Mesendoderm (in vitro differentiated cells): ENCODE measurements at regions not wholly inside any gene's neighbourhood (a gene's known extent, or its start where the extent isn't known, plus 50 kb on each side); places are given as distances from the start of the nearest gene placed in this dataset.
A peak's percentile ranks its signal among the peaks of the same experiment; 100 is the strongest.

Experiments used
- DNase-seq: peaks from one replicate; pipeline ENCODE4 v3.0.0; 2013
- H2AK5ac ChIP-seq: 2 replicates; pipeline ENCODE4 v1.6.1; 2013; ENCODE audit warnings: low read length, inconsistent platforms
- H2BK120ac ChIP-seq: 2 replicates; pipeline ENCODE4 v1.6.1; 2013; ENCODE audit warnings: low read depth, mild to moderate bottlenecking, low read length, moderate library complexity, mixed read lengths
- H2BK15ac ChIP-seq: replicated peaks from 2 replicates; pipeline ENCODE4 v1.6.1; 2013; ENCODE audit warnings: low read depth, mild to moderate bottlenecking, moderate library complexity
- H2BK5ac ChIP-seq: 2 replicates; pipeline ENCODE4 v1.6.1; 2013; ENCODE audit warnings: low read length, inconsistent platforms
- H3K18ac ChIP-seq: 2 replicates; pipeline ENCODE4 v1.6.1; 2013; ENCODE audit warnings: mild to moderate bottlenecking, low read length, mixed read lengths
- H3K23ac ChIP-seq: one replicate; pipeline ENCODE4 v1.6.1; 2013; ENCODE audit warnings: low read length
- H3K27ac ChIP-seq: 2 replicates; pipeline ENCODE4 v1.5.1; 2013; ENCODE audit warnings: low read depth, mild to moderate bottlenecking, inconsistent platforms, low read length, moderate library complexity
- H3K27me3 ChIP-seq: 2 replicates; pipeline ENCODE4 v1.6.1; 2013; ENCODE audit warnings: low read length, control low read depth, mild to moderate bottlenecking, inconsistent platforms; ENCODE audit not compliant: insufficient read depth, poor library complexity
- H3K36me3 ChIP-seq: 2 replicates; pipeline ENCODE4 v1.6.1; 2013; ENCODE audit warnings: low read length, inconsistent platforms; ENCODE audit not compliant: control insufficient read depth, insufficient read depth
- H3K4ac ChIP-seq: one replicate; pipeline ENCODE4 v1.6.1; 2013; ENCODE audit warnings: low read depth, mild to moderate bottlenecking, low read length, moderate library complexity
- H3K4me1 ChIP-seq: 2 replicates; pipeline ENCODE4 v1.6.1; 2013; ENCODE audit warnings: low read depth, low read length, inconsistent platforms; ENCODE audit not compliant: control insufficient read depth
- H3K4me2 ChIP-seq: 2 replicates; pipeline ENCODE4 v1.6.1; 2013; ENCODE audit warnings: low read length
- H3K4me3 ChIP-seq: 2 replicates; pipeline ENCODE4 v1.5.1; 2013; ENCODE audit warnings: mild to moderate bottlenecking, low read length
- H3K56ac ChIP-seq: one replicate; pipeline ENCODE4 v1.6.1; 2013; ENCODE audit warnings: low read length
- H3K79me1 ChIP-seq: 2 replicates; pipeline ENCODE4 v1.6.1; 2013; ENCODE audit warnings: low read length, inconsistent platforms
- H3K79me2 ChIP-seq: 2 replicates; pipeline ENCODE4 v1.6.1; 2013; ENCODE audit warnings: mild to moderate bottlenecking, low read length; ENCODE audit not compliant: control insufficient read depth, insufficient read depth
- H3K9ac ChIP-seq: 2 replicates; pipeline ENCODE4 v1.6.1; 2013; ENCODE audit warnings: low read length, inconsistent platforms
- H4K5ac ChIP-seq: one replicate; pipeline ENCODE4 v1.6.1; 2013; ENCODE audit warnings: low read length
- H4K8ac ChIP-seq: one replicate; pipeline ENCODE4 v1.6.1; 2013; ENCODE audit warnings: low read depth, mild to moderate bottlenecking, control low read depth, low read length, moderate library complexity
- WGBS: extraction: QIAGEN DNeasy Blood & Tissue Kit; methylation state at CpG from one replicate; pipeline ENCODE4 v1.1.7; 2013; ENCODE audit warnings: low lambda C conversion rate, missing lambda C conversion rate; ENCODE audit not compliant: insufficient coverage; ENCODE audit errors: extremely low coverage; 5-methylcytosine and 5-hydroxymethylcytosine counted together

- Histone ChIP-seq H2BK5ac (no peak overlapping the region), H4K5ac (no peak overlapping the region), H3K36me3 (no peaks in the 10 kb centered on the region), H3K79me2 (no peaks in the 10 kb centered on the region), H3K18ac (no peak overlapping the region), H3K9ac (no peak overlapping the region), H2BK120ac (no peak overlapping the region), H3K4me3 (no peak overlapping the region), H2BK15ac (no peak overlapping the region), H2AK5ac (no peak overlapping the region), H4K8ac (no peak overlapping the region), H3K27ac (no peak overlapping the region), H3K4ac (no peak overlapping the region), H3K23ac (no peak overlapping the region), H3K56ac (no peak overlapping the region), H3K79me1 (no peaks in the 10 kb centered on the region), H3K4me2 (no peak overlapping the region), H3K27me3 (no peaks in the 10 kb centered on the region), H3K4me1 (no peaks in the 10 kb centered on the region)
- DNase-seq = no peak
- WGBS = no CpG with 5 or more reads among the region's 3 CpGs
These were observed 64.6 kb upstream of the ACKR3 start for GRCh38 chr2:236505041-236505440.

- DNase-seq = no peak
- no peak overlapping the region for H4K5ac ChIP-seq
- H3K36me3 ChIP-seq = no peaks in the 10 kb centered on the region
- no peak overlapping the region for H3K56ac ChIP-seq
- no peak overlapping the region for H2BK15ac ChIP-seq
- H3K4me2 ChIP-seq = no peak overlapping the region
- H3K79me1 ChIP-seq = no peaks in the 10 kb centered on the region
- no peak overlapping the region for H2BK120ac ChIP-seq
- H3K27me3 ChIP-seq = no peaks in the 10 kb centered on the region
- no peak overlapping the region for H4K8ac ChIP-seq
- no peak overlapping the region for H2BK5ac ChIP-seq
- H3K4me3 ChIP-seq = no peak overlapping the region
- no peak overlapping the region for H3K18ac ChIP-seq
- H3K4me1 ChIP-seq = no peaks in the 10 kb centered on the region
- no CpG with 5 or more reads among the region's 2 CpGs for WGBS
- no peaks in the 10 kb centered on the region for H3K79me2 ChIP-seq
- H3K23ac ChIP-seq = no peak overlapping the region
- no peak overlapping the region for H3K9ac ChIP-seq
- no peak overlapping the region for H3K27ac ChIP-seq
- no peak overlapping the region for H3K4ac ChIP-seq
- H2AK5ac ChIP-seq = no peak overlapping the region
These were observed 64.0 kb upstream of the ACKR3 start for GRCh38 chr2:236505648-236506047.

GRCh38 chr2:236507393-236508085 is 62.1 kb upstream of the ACKR3 start:
- peak overlapping the region; percentile 67 for H3K56ac ChIP-seq
- peak overlapping the region; percentile 11 for H3K4me2 ChIP-seq
- H3K79me2 ChIP-seq = no peaks in the 10 kb centered on the region
- no peak overlapping the region for H3K4ac ChIP-seq
- no peak overlapping the region for H2BK120ac ChIP-seq
- no peaks in the 10 kb centered on the region for H3K36me3 ChIP-seq
- no peak overlapping the region for H2BK5ac ChIP-seq
- H3K79me1 ChIP-seq = no peaks in the 10 kb centered on the region
- H2AK5ac ChIP-seq = no peak overlapping the region
- H4K5ac ChIP-seq = no peak overlapping the region
- DNase-seq = peak; percentile 63
- no peaks in the 10 kb centered on the region for H3K4me1 ChIP-seq
- H4K8ac ChIP-seq = no peak overlapping the region
- no peak overlapping the region for H3K9ac ChIP-seq
- H3K27me3 ChIP-seq = no peaks in the 10 kb centered on the region
- no peak overlapping the region for H3K4me3 ChIP-seq
- H3K18ac ChIP-seq = no peak overlapping the region
- no CpG with 5 or more reads among the region's 56 CpGs for WGBS
- H3K23ac ChIP-seq = no peak overlapping the region
- no peak overlapping the region for H3K27ac ChIP-seq
- H2BK15ac ChIP-seq = no peak overlapping the region

- Histone ChIP-seq H3K9ac (no peak overlapping the region), H3K36me3 (no peaks in the 10 kb centered on the region)
- no CpG with 5 or more reads among the region's 5 CpGs for WGBS
These were observed 61.2 kb upstream of the ACKR3 start for GRCh38 chr2:236508466-236508865.

GRCh38 chr2:236510034-236510433 is 59.6 kb upstream of the ACKR3 start:
- Histone ChIP-seq H3K27ac (no peak overlapping the region), H3K79me1 (no peaks in the 10 kb centered on the region), H3K27me3 (no peaks in the 10 kb centered on the region), H3K4ac (no peak overlapping the region), H3K18ac (no peak overlapping the region), H3K4me1 (no peaks in the 10 kb centered on the region), H3K23ac (no peak overlapping the region), H4K5ac (no peak overlapping the region), H2BK5ac (no peak overlapping the region), H3K9ac (no peak overlapping the region), H4K8ac (no peak overlapping the region), H3K4me2 (no peak overlapping the region), H2BK120ac (no peak overlapping the region), H2AK5ac (no peak overlapping the region), H3K56ac (no peak overlapping the region), H3K36me3 (no peaks in the 10 kb centered on the region), H2BK15ac (no peak overlapping the region), H3K79me2 (no peaks in the 10 kb centered on the region), H3K4me3 (no peak overlapping the region)
- WGBS = no CpG with 5 or more reads among the region's 2 CpGs
- DNase-seq = no peak

More at GRCh38 chr2:236508466-236508865, 61.2 kb upstream of the ACKR3 start:
- Histone ChIP-seq H2BK15ac (no peak overlapping the region), H3K56ac (no peak overlapping the region), H2BK120ac (no peak overlapping the region), H3K4ac (no peak overlapping the region), H3K27ac (no peak overlapping the region), H3K4me1 (no peaks in the 10 kb centered on the region), H3K4me3 (no peak overlapping the region), H2AK5ac (no peak overlapping the region), H4K5ac (no peak overlapping the region), H3K79me2 (no peaks in the 10 kb centered on the region), H3K4me2 (no peak overlapping the region), H3K27me3 (no peaks in the 10 kb centered on the region), H2BK5ac (no peak overlapping the region), H4K8ac (no peak overlapping the region), H3K79me1 (no peaks in the 10 kb centered on the region), H3K18ac (no peak overlapping the region), H3K23ac (no peak overlapping the region)
- no peak for DNase-seq

DNA sequence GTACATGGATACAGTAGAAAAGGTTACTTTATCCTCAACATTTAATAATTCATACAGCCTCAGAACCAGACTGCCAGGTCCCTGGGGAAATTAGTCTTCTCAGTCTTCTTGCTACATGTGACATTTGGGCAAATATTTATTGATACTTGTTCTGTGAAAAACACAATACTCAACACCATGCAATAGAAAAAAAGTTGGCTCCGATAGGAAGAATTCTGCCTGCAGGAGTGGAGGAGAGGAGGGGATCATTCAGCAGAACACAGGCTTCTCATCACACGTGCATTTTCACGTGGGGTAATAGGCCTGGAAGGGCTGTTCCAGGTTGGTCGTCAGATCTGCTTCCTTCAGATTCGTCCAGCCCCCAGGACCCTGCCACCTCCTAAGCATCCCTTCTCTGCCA is 58.4 kb upstream of the ACKR3 start:
- WGBS = no CpG with 5 or more reads among the region's 5 CpGs
- no peak overlapping the region for H3K4me3 ChIP-seq
- no peak overlapping the region for H2BK15ac ChIP-seq
- H2AK5ac ChIP-seq = no peak overlapping the region
- H3K18ac ChIP-seq = no peak overlapping the region
- no peak overlapping the region for H3K4ac ChIP-seq
- no peak overlapping the region for H3K56ac ChIP-seq
- H3K9ac ChIP-seq = no peak overlapping the region
- H3K79me2 ChIP-seq = no peaks in the 10 kb centered on the region
- no peak overlapping the region for H3K27ac ChIP-seq
- no peak overlapping the region for H4K8ac ChIP-seq
- no peak overlapping the region for H2BK120ac ChIP-seq
- H3K23ac ChIP-seq = no peak overlapping the region
- H3K4me1 ChIP-seq = no peaks in the 10 kb centered on the region
- H3K27me3 ChIP-seq = no peaks in the 10 kb centered on the region
- no peak for DNase-seq
- H2BK5ac ChIP-seq = no peak overlapping the region
- no peaks in the 10 kb centered on the region for H3K36me3 ChIP-seq
- H4K5ac ChIP-seq = no peak overlapping the region
- no peaks in the 10 kb centered on the region for H3K79me1 ChIP-seq
- no peak overlapping the region for H3K4me2 ChIP-seq
